ENCODE measurements at regions not wholly inside any gene's neighbourhood (a gene's known extent, or its start where the extent isn't known, plus 50 kb on each side); places are given as distances from the start of the nearest gene placed in this dataset.

DNA sequence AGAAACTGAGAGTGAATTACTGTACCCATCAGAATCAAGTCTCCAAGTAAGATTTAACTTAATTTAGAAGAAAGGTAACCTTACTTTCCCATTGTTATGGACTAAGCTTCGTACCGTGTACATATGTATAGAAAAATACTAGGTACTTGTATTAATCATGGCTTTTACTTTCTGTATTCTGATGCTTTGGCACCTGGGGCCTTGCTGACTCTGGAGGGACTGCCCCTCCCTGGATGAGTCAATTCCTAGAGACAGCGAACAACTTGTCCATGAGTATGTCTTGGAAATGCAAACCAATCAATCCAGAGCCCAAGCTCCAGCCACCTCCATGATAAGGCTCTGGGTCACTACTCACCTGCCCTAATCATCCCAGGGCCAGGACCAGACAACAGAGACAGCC lies 50.0 kb upstream of the DGKG start:
- no peak for DNase-seq (ENCODE audit: low read depth)
